Naive thymus-derived CD4-positive, alpha-beta T cell (primary cell): ENCODE measurements at regions not wholly inside any gene's neighbourhood (a gene's known extent, or its start where the extent isn't known, plus 50 kb on each side); places are given as distances from the start of the nearest gene placed in this dataset.
"Not testable (repeated sequence)": the region's sequence is repeated elsewhere in the genome, so short reads cannot be mapped to it uniquely, and the experiment has no call there.

Experiments
- ATAC-seq: fragments of 150-1000 bp; cut with Tn5 transposase; 2 replicates; pipeline ENCODE4 v1.10.0; 2021; ENCODE audit warnings: mild to moderate bottlenecking, moderate library complexity
- CTCF ChIA-PET: fragments of 350-600 bp; sonication (Branson Sonifier 250); formaldehyde crosslinking; loops from one replicate; lab custom pipeline; 2021; ENCODE audit warnings: antibody characterized with exemption; lab: Charles Lee
- POLR2A ChIA-PET: fragments of 350-600 bp; sonication (Branson Sonifier 250); formaldehyde crosslinking; loops from one replicate; lab custom pipeline; 2021; ENCODE audit warnings: antibody characterized with exemption, inconsistent platforms; lab: Charles Lee
- DNase-seq, 9 donors: peaks; one replicate each; pipeline versions ENCODE4 v3.0.0 to v3.0.0-alpha.2; 2020 to 2022; ENCODE audit warnings: mixed read lengths in 1 of 9
- H3K27ac ChIP-seq: one replicate; pipeline ENCODE4 v1.7.0; 2013; ENCODE audit warnings: mild to moderate bottlenecking, low read depth, low read length, moderate library complexity
- H3K27me3 ChIP-seq, 2 donors: one replicate each; pipeline ENCODE4 v1.7.0; 2013; ENCODE audit warnings: low read length in 2 of 2, mild to moderate bottlenecking in 2 of 2, moderate library complexity in 2 of 2; ENCODE audit not compliant: control insufficient read depth in 2 of 2, insufficient read depth in 2 of 2
- H3K36me3 ChIP-seq, 3 experiments: 1 replicate in 2 of 3; 2 replicates in 1 of 3; pipeline ENCODE4 v1.7.0; 2013; ENCODE audit warnings: low read length in 3 of 3, mild to moderate bottlenecking in 3 of 3, moderate library complexity in 1 of 3; ENCODE audit not compliant: insufficient read depth in 3 of 3, control insufficient read depth in 2 of 3
- H3K4me1 ChIP-seq, 2 donors: one replicate each; pipeline ENCODE4 v1.7.0; 2013; ENCODE audit warnings: low read length in 2 of 2, mild to moderate bottlenecking in 2 of 2, moderate library complexity in 1 of 2; ENCODE audit not compliant: control insufficient read depth in 2 of 2, insufficient read depth in 2 of 2
- H3K4me3 ChIP-seq: 2 replicates; pipeline ENCODE4 v1.7.0; 2013; ENCODE audit warnings: mild to moderate bottlenecking, low read length
- H3K9me3 ChIP-seq, 3 experiments: 1 replicate in 2 of 3; 2 replicates in 1 of 3; pipeline ENCODE4 v1.7.0; 2013; ENCODE audit warnings: low read length in 3 of 3; ENCODE audit not compliant: control insufficient read depth in 2 of 3
- H3K27ac Mint-ChIP-seq, 9 donors: one replicate each; pipeline ENCODE4 v1.8.0; 2020 to 2022; ENCODE audit warnings: mixed read lengths in 9 of 9, mild to moderate bottlenecking in 8 of 9, moderate library complexity in 5 of 9, inconsistent platforms in 2 of 9
- H3K27me3 Mint-ChIP-seq, 5 donors: one replicate each; pipeline ENCODE4 v1.8.0; 2021 to 2022; ENCODE audit warnings: mixed read lengths in 5 of 5, mild to moderate bottlenecking in 1 of 5
- H3K36me3 Mint-ChIP-seq, 5 donors: one replicate each; pipeline ENCODE4 v1.8.0; 2020 to 2022; ENCODE audit warnings: mixed read lengths in 5 of 5, mild to moderate bottlenecking in 3 of 5, inconsistent platforms in 1 of 5
- H3K4me1 Mint-ChIP-seq, 7 donors: one replicate each; pipeline ENCODE4 v1.8.0; 2020 to 2022; ENCODE audit warnings: mixed read lengths in 7 of 7, mild to moderate bottlenecking in 3 of 7, inconsistent platforms in 1 of 7
- H3K4me3 Mint-ChIP-seq, 10 donors: one replicate each; pipeline ENCODE4 v1.8.0; 2020 to 2022; ENCODE audit warnings: mild to moderate bottlenecking in 10 of 10, mixed read lengths in 10 of 10, moderate library complexity in 6 of 10, inconsistent platforms in 2 of 10
- H3K9me3 Mint-ChIP-seq, 11 donors: one replicate each; pipeline ENCODE4 v1.8.0; 2020 to 2022; ENCODE audit warnings: mixed read lengths in 11 of 11, mild to moderate bottlenecking in 4 of 11, inconsistent platforms in 1 of 11, moderate library complexity in 1 of 11
- intact Hi-C, 2 donors: fragments of 100-400 bp; cut with micrococcal nuclease; formaldehyde crosslinking; loops; one replicate each; pipeline ENCODE4 v1.15.1; 2023

- Histone ChIP-seq H3K36me3 (no peaks in the 10 kb centered on the region), H3K4me3 (no peak overlapping the region), H3K27ac (no peak overlapping the region), H3K9me3 (no peaks in the 10 kb centered on the region), H3K4me1 (no peaks in the 10 kb centered on the region), H3K27me3 (no peaks in the 10 kb centered on the region)
- Mint-ChIP-seq H3K36me3 (no peaks in the 10 kb centered on the region), H3K27me3 (no peaks in the 10 kb centered on the region), H3K4me3 (no peak overlapping the region), H3K9me3 (peaks cover 0 to 7% (median 0%) of the 10 kb centered on the region in 11 donors), H3K4me1 (no peaks in the 10 kb centered on the region), H3K27ac (no peak overlapping the region)
- DNase-seq (no peak), ATAC-seq (no peak)
- CTCF ChIA-PET = no interaction called here
- POLR2A ChIA-PET = no interaction called here
- intact Hi-C loops = no loop called here
Observed at GRCh38 chr5:106454651-106455415, 1215.9 kb downstream of the EFNA5 start.

- no peaks in the 10 kb centered on the region for H3K4me1 ChIP-seq
Observed at GRCh38 chr5:106454050-106454449, 1216.7 kb downstream of the EFNA5 start.

GRCh38 chr5:106451998-106452397 lies 1218.7 kb downstream of the EFNA5 start:
- no peak overlapping the region for H3K4me3 Mint-ChIP-seq
- H3K4me1 ChIP-seq = no peaks in the 10 kb centered on the region
- POLR2A ChIA-PET = no interaction called here

More at GRCh38 chr5:106454050-106454449, 1216.7 kb downstream of the EFNA5 start:
- H3K9me3 ChIP-seq = no peaks in the 10 kb centered on the region
- Mint-ChIP-seq H3K4me3 (no peak overlapping the region), H3K9me3 (peaks cover 0 to 7% (median 0%) of the 10 kb centered on the region in 11 donors), H3K27ac (no peak overlapping the region), H3K4me1 (no peaks in the 10 kb centered on the region), H3K36me3 (no peaks in the 10 kb centered on the region), H3K27me3 (no peaks in the 10 kb centered on the region)
- no peak for ATAC-seq
- H3K36me3 ChIP-seq = no peaks in the 10 kb centered on the region
- no peak overlapping the region for H3K4me3 ChIP-seq
- POLR2A ChIA-PET = no interaction called here
- no peaks in the 10 kb centered on the region for H3K27me3 ChIP-seq
- no peak for DNase-seq
- no peak overlapping the region for H3K27ac ChIP-seq
- CTCF ChIA-PET = no interaction called here
- intact Hi-C loops = no loop called here

GRCh38 chr5:106443746-106444145 lies 1227.0 kb downstream of the EFNA5 start:
- no peak for DNase-seq
- CTCF ChIA-PET = no interaction called here
- POLR2A ChIA-PET = no interaction called here
- intact Hi-C loops = no loop called here
- H3K36me3 Mint-ChIP-seq = no peaks in the 10 kb centered on the region
- Histone ChIP-seq H3K27me3 (no peaks in the 10 kb centered on the region), H3K4me3 (no peak overlapping the region), H3K36me3 (no peaks in the 10 kb centered on the region), H3K4me1 (no peaks in the 10 kb centered on the region), H3K9me3 (no peaks in the 10 kb centered on the region), H3K27ac (no peak overlapping the region)
- H3K4me1 Mint-ChIP-seq = peaks cover 0 to 5% (median 2%) of the 10 kb centered on the region in 7 donors
- no peak overlapping the region for H3K4me3 Mint-ChIP-seq
- ATAC-seq = no peak
- H3K27me3 Mint-ChIP-seq = no peaks in the 10 kb centered on the region
- H3K9me3 Mint-ChIP-seq = peaks cover 0 to 4% (median 0%) of the 10 kb centered on the region in 11 donors
- H3K27ac Mint-ChIP-seq = no peak overlapping the region

More at GRCh38 chr5:106451998-106452397, 1218.7 kb downstream of the EFNA5 start:
- Mint-ChIP-seq H3K9me3 (peaks cover 0 to 11% (median 2%) of the 10 kb centered on the region in 11 donors), H3K36me3 (no peaks in the 10 kb centered on the region), H3K27me3 (no peaks in the 10 kb centered on the region), H3K4me1 (peaks cover 0 to 5% (median 2%) of the 10 kb centered on the region in 7 donors), H3K27ac (no peak overlapping the region)
- H3K9me3 ChIP-seq = no peaks in the 10 kb centered on the region
- intact Hi-C loops = no loop called here
- no peak for DNase-seq
- H3K4me3 ChIP-seq = no peak overlapping the region
- CTCF ChIA-PET = no interaction called here
- H3K36me3 ChIP-seq = no peaks in the 10 kb centered on the region
- ATAC-seq = no peak
- H3K27ac ChIP-seq = no peak overlapping the region
- H3K27me3 ChIP-seq = no peaks in the 10 kb centered on the region

DNA sequence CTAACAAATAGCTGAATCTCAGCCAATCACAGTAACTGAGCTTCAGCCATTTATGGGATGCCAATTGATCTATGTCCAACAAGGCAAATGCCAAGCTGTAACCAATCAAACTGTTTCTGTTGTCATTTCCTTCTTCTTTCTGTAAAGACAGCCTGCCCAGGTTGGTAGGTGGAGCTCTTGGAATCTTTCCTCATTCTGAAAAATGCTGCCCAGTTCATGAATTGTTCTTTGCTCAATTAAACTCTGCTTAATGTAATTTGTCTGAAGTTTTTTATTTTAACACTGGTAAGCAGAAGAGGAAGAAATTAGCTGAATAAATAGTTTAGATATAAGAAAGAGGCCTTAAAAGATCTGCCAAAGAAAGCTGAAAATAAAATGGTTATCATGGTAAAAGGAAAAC lies 1235.6 kb downstream of the EFNA5 start:
- Mint-ChIP-seq H3K4me3 (no peak overlapping the region), H3K4me1 (peaks cover 0 to 1% (median 0%) of the 10 kb centered on the region in 7 donors), H3K27me3 (no peaks in the 10 kb centered on the region), H3K36me3 (no peaks in the 10 kb centered on the region), H3K9me3 (peaks cover 0 to 16% (median 5%) of the 10 kb centered on the region in 11 donors), H3K27ac (no peak overlapping the region)
- Histone ChIP-seq H3K4me3 (no peak overlapping the region), H3K27me3 (no peaks in the 10 kb centered on the region), H3K9me3 (no peaks in the 10 kb centered on the region), H3K4me1 (no peaks in the 10 kb centered on the region), H3K36me3 (no peaks in the 10 kb centered on the region), H3K27ac (no peak overlapping the region)
- POLR2A ChIA-PET = no interaction called here
- DNase-seq (no peak), ATAC-seq (no peak)
- intact Hi-C loops = no loop called here
- CTCF ChIA-PET = no interaction called here

- intact Hi-C loops, H3K27ac ChIP-seq, H3K36me3 Mint-ChIP-seq, H3K9me3 ChIP-seq, CTCF ChIA-PET, H3K4me1 ChIP-seq, H3K36me3 ChIP-seq, H3K4me3 Mint-ChIP-seq, H3K27me3 Mint-ChIP-seq, H3K4me1 Mint-ChIP-seq, H3K27me3 ChIP-seq, H3K4me3 ChIP-seq, DNase-seq, H3K27ac Mint-ChIP-seq, POLR2A ChIA-PET, ATAC-seq: not testable (repeated sequence)
- peaks cover 0 to 16% (median 5%) of the 10 kb centered on the region in 11 donors for H3K9me3 Mint-ChIP-seq
Observed at GRCh38 chr5:106430733-106431132, 1240.0 kb downstream of the EFNA5 start.
